ENCODE measurements at regions not wholly inside any gene's neighbourhood (a gene's known extent, or its start where the extent isn't known, plus 50 kb on each side); places are given as distances from the start of the nearest gene placed in this dataset.

DNA sequence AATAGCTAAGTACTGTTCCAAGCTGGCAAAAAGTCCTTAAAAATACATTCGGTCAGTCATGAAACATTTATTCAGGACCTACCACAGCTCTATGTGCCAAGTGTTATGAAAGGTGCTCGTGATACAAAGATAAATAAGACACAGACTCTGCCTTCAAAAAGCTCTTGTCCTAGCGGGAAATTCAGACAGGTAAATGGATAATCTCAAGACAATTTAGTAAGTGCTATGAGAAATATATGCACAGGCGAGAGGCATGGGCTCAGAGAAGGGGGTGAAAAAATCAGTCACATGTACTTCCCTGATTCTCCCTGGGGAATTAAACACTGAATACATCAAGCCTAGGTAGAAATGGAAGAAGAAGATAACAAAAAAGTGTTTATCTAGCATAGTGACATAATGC, 49.8 kb upstream of the HEY2 start:
- Histone ChIP-seq H3K9me3 (ENCODE audit: low read depth, low read length) (no peaks in the 10 kb centered on the region), H4K20me1 (ENCODE audit: insufficient read depth, low read length) (no peaks in the 10 kb centered on the region), H3K27me3 (ENCODE audit: insufficient read depth, low read length) (no peaks in the 10 kb centered on the region), H3K4me2 (ENCODE audit: insufficient read depth, low read length) (no peak overlapping the region), H3K27ac (ENCODE audit: low read depth, low read length) (no peak overlapping the region), H2AFZ (ENCODE audit: low read length) (no peak overlapping the region), H3K4me3 (ENCODE audit: insufficient read depth, low read length) (no peak overlapping the region), H3K4me1 (ENCODE audit: insufficient read depth, low read length) (no peaks in the 10 kb centered on the region), H3K79me2 (ENCODE audit: insufficient read depth, low read length) (no peaks in the 10 kb centered on the region), H3K36me3 (ENCODE audit: insufficient read depth, low read length) (no peaks in the 10 kb centered on the region)
- TF ChIP-seq, protein P1, sequence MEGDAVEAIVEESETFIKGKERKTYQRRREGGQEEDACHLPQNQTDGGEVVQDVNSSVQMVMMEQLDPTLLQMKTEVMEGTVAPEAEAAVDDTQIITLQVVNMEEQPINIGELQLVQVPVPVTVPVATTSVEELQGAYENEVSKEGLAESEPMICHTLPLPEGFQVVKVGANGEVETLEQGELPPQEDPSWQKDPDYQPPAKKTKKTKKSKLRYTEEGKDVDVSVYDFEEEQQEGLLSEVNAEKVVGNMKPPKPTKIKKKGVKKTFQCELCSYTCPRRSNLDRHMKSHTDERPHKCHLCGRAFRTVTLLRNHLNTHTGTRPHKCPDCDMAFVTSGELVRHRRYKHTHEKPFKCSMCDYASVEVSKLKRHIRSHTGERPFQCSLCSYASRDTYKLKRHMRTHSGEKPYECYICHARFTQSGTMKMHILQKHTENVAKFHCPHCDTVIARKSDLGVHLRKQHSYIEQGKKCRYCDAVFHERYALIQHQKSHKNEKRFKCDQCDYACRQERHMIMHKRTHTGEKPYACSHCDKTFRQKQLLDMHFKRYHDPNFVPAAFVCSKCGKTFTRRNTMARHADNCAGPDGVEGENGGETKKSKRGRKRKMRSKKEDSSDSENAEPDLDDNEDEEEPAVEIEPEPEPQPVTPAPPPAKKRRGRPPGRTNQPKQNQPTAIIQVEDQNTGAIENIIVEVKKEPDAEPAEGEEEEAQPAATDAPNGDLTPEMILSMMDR (IDR thresholded peaks at IDR 0.05; ENCODE audit: extremely low read depth, low read depth, low read length) = no peak
- no peak for DNase-seq (ENCODE audit: insufficient read length, low spot score, missing footprints)
